GM23338 (cell line): ENCODE measurements at regions not wholly inside any gene's neighbourhood (a gene's known extent, or its start where the extent isn't known, plus 50 kb on each side); places are given as distances from the start of the nearest gene placed in this dataset.

ENCODE experiments used
- ATAC-seq: fragments of 200-7000 bp; cut with Tn5 transposase; 3 replicates; pipeline ENCODE4 v1.9.1; 2020
- DNase-seq: peaks from one replicate; pipeline ENCODE4 v3.0.0-alpha.2; 2015; ENCODE audit warnings: low spot score
- H2AFZ ChIP-seq: fragments of 200-600 bp; sonication (generic); 2 replicates; pipeline ENCODE4 v1.8.0; 2016; ENCODE audit warnings: antibody characterized with exemption, mild to moderate bottlenecking, moderate library complexity
- H3F3A ChIP-seq: fragments of 200-600 bp; sonication (generic); replicated peaks from 2 replicates; pipeline ENCODE4 v1.8.0; 2017; ENCODE audit warnings: antibody characterized with exemption, mixed run types, low read depth
- H3K27ac ChIP-seq: fragments of 200-600 bp; sonication (generic); 2 replicates; pipeline ENCODE4 v1.6.1; 2016; ENCODE audit warnings: low read depth
- H3K27me3 ChIP-seq: fragments of 200-600 bp; sonication (generic); 2 replicates; pipeline ENCODE4 v1.8.0; 2016; ENCODE audit warnings: mild to moderate bottlenecking, mixed run types, moderate library complexity; ENCODE audit not compliant: insufficient read depth
- H3K36me3 ChIP-seq: fragments of 200-600 bp; sonication (generic); 2 replicates; pipeline ENCODE4 v1.8.0; 2016; ENCODE audit warnings: mild to moderate bottlenecking; ENCODE audit not compliant: insufficient read depth
- H3K4me1 ChIP-seq: fragments of 200-600 bp; sonication (generic); 2 replicates; pipeline ENCODE4 v1.8.0; 2016; ENCODE audit warnings: mild to moderate bottlenecking, moderate library complexity; ENCODE audit not compliant: insufficient read depth
- H3K4me2 ChIP-seq: fragments of 200-600 bp; sonication (generic); 2 replicates; pipeline ENCODE4 v1.7.1; 2017; ENCODE audit warnings: mixed run types
- H3K4me3 ChIP-seq: fragments of 200-600 bp; sonication (generic); 2 replicates; pipeline ENCODE4 v1.6.1; 2016; ENCODE audit warnings: mixed run types
- H3K79me2 ChIP-seq: fragments of 200-600 bp; sonication (generic); replicated peaks from 2 replicates; pipeline ENCODE4 v1.8.0; 2017; ENCODE audit warnings: mild to moderate bottlenecking; ENCODE audit not compliant: insufficient read depth
- H3K9me2 ChIP-seq: fragments of 200-600 bp; sonication (generic); 2 replicates; pipeline ENCODE4 v1.8.0; 2017; ENCODE audit not compliant: insufficient read depth
- H4K20me1 ChIP-seq: fragments of 200-600 bp; sonication (generic); replicated peaks from 2 replicates; pipeline ENCODE4 v1.8.0; 2017; ENCODE audit warnings: mild to moderate bottlenecking; ENCODE audit not compliant: insufficient read depth
- H3K27ac Mint-ChIP-seq: 2 replicates; pipeline ENCODE4 v1.8.0; 2020; ENCODE audit warnings: inconsistent platforms, mild to moderate bottlenecking, moderate library complexity, mixed read lengths
- H3K27me3 Mint-ChIP-seq: 3 replicates; pipeline ENCODE4 v1.8.0; 2022; ENCODE audit warnings: low read depth, mild to moderate bottlenecking, moderate library complexity, mixed read lengths, inconsistent platforms; ENCODE audit not compliant: insufficient read depth, poor library complexity
- H3K36me3 Mint-ChIP-seq: 3 replicates; pipeline ENCODE4 v1.8.0; 2021; ENCODE audit warnings: low read depth, mild to moderate bottlenecking, inconsistent platforms, moderate library complexity, mixed read lengths
- H3K4me1 Mint-ChIP-seq: 3 replicates; pipeline ENCODE4 v1.8.0; 2020; ENCODE audit warnings: mild to moderate bottlenecking, inconsistent platforms, mixed read lengths
- H3K4me3 Mint-ChIP-seq: 3 replicates; pipeline ENCODE4 v1.8.0; 2021; ENCODE audit warnings: moderate library complexity, mild to moderate bottlenecking, inconsistent platforms, mixed read lengths
- H3K9me3 Mint-ChIP-seq: 3 replicates; pipeline ENCODE4 v1.8.0; 2020; ENCODE audit warnings: moderate library complexity, mild to moderate bottlenecking, inconsistent platforms, mixed read lengths
- CTCF ChIP-seq, 2 experiments: fragments of 200-600 bp in 1 of 2; sonication (generic) in 1 of 2; conservative IDR thresholded peaks; 2 replicates each; pipeline versions ENCODE4 v1.5.1 to v1.6.1; 2016 to 2017; ENCODE audit warnings: antibody characterized with exemption in 2 of 2, low read depth in 2 of 2, mild to moderate bottlenecking in 2 of 2, moderate library complexity in 1 of 2
- EZH2 ChIP-seq: fragments of 200-600 bp; sonication (generic); IDR thresholded peaks from one replicate; pipeline ENCODE4 v1.8.0; 2017; ENCODE audit warnings: antibody characterized with exemption, mild to moderate bottlenecking, low read depth; ENCODE audit not compliant: unreplicated experiment
- EZH2phosphoT487 ChIP-seq: fragments of 200-600 bp; sonication (generic); IDR thresholded peaks from one replicate; pipeline ENCODE4 v1.8.1; 2018; ENCODE audit warnings: antibody characterized with exemption; ENCODE audit not compliant: unreplicated experiment
- JUNB ChIP-seq: IDR thresholded peaks from one replicate; pipeline ENCODE4 v1.6.1; 2016; ENCODE audit warnings: antibody characterized with exemption; ENCODE audit not compliant: unreplicated experiment
- NANOG ChIP-seq: IDR thresholded peaks from 2 replicates; pipeline ENCODE4 v1.6.1; 2016; ENCODE audit warnings: antibody characterized with exemption, borderline replicate concordance
- REST ChIP-seq: IDR thresholded peaks from one replicate; pipeline ENCODE4 v1.6.1; 2018; ENCODE audit warnings: antibody characterized with exemption; ENCODE audit not compliant: unreplicated experiment
- STAT1 ChIP-seq: IDR thresholded peaks from one replicate; pipeline ENCODE4 v1.6.1; 2016; ENCODE audit warnings: antibody characterized with exemption; ENCODE audit not compliant: unreplicated experiment
- ZNF462 ChIP-seq: fragments of 250-450 bp; sonication (Bioruptor Pico); IDR thresholded peaks from 2 replicates; pipeline ENCODE4 v1.5.0; 2020; ENCODE audit warnings: mild to moderate bottlenecking, moderate library complexity
- TF ChIP-seq, protein P1 (sequence below): IDR thresholded peaks from 2 replicates; pipeline ENCODE4 v1.6.1; 2016; ENCODE audit warnings: antibody characterized with exemption

- no peak for TF ChIP-seq CTCF (conservative IDR thresholded peaks at IDR 0.05; ENCODE audit: low read depth in 2 of 2)
- no peak for TF ChIP-seq ZNF462 (CRISPR knock-in tag)
Measured at GRCh38 chr2:62369541-62370202, 136.3 kb downstream of the TMEM17 start (continued).

DNA sequence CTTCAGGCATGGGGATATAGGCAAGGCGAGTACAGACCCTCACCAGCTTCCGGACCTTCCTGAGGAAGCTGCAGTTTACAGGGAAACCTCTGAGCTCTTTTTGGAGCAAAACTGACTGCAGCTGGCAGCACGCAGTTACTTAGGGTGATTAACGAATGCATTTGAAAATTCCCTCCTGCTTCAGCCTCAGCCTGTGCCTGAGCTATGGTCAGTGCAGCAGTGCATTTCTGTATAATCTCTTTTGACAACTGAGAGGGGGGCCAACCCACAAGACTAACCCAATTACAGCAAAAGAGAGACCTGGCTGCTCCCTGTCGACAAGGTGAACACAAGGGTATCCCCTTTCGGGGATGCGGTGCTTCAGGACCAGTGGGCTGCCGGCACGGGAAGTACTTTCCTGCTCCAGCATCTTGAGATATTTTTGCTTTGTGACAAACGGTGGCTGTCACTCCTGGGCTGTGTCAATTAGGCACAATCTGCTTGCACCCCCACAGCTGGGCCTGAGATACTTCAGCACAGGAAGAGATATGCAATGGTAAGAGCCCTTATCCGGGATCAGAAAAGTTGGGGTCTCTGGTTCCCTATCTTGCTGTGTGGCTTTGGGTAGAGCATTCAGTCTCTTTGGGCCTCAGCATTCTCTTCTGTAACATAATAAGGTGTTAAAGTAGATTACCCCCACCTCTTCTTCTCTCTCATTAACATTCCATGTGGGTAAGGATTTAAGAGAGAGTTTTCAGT, 141.0 kb downstream of the TMEM17 start:
- H3K27ac Mint-ChIP-seq, result no peak overlapping the region
- H3K4me2 ChIP-seq, result no peak overlapping the region
- TF ChIP-seq EZH2phosphoT487 (no peak), JUNB (no peak), EZH2 (no peak), REST (no peak), STAT1 (no peak), NANOG (no peak)
- TF ChIP-seq, protein P1, sequence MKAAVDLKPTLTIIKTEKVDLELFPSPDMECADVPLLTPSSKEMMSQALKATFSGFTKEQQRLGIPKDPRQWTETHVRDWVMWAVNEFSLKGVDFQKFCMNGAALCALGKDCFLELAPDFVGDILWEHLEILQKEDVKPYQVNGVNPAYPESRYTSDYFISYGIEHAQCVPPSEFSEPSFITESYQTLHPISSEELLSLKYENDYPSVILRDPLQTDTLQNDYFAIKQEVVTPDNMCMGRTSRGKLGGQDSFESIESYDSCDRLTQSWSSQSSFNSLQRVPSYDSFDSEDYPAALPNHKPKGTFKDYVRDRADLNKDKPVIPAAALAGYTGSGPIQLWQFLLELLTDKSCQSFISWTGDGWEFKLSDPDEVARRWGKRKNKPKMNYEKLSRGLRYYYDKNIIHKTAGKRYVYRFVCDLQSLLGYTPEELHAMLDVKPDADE, result no peak

More for the DNA sequence above, 141.0 kb downstream of the TMEM17 start:
- Histone ChIP-seq H3K27ac (no peak overlapping the region), H3K36me3 (no peaks in the 10 kb centered on the region), H3K27me3 (no peaks in the 10 kb centered on the region), H3K4me1 (peaks cover 8% of the 10 kb centered on the region; the same call in 1 of the 2 replicates), H3F3A (no peaks in the 10 kb centered on the region), H2AFZ (peak overlapping the region; percentile 63), H3K79me2 (no peaks in the 10 kb centered on the region), H3K9me2 (no peaks in the 10 kb centered on the region), H3K4me3 (no peak overlapping the region), H4K20me1 (no peaks in the 10 kb centered on the region)
- Mint-ChIP-seq H3K4me1 (peaks cover 20% of the 10 kb centered on the region), H3K9me3 (peaks cover 8% of the 10 kb centered on the region; the same call in 2 of the 3 replicates), H3K27me3 (peaks cover 5% of the 10 kb centered on the region), H3K4me3 (no peak overlapping the region), H3K36me3 (peaks cover 6% of the 10 kb centered on the region; the same call in 1 of the 3 replicates)
- peak; percentile 27; the same call in 1 of the 3 replicates for ATAC-seq
- peak; percentile 24 for DNase-seq
